ENCODE measurements at regions not wholly inside any gene's neighbourhood (a gene's known extent, or its start where the extent isn't known, plus 50 kb on each side); places are given as distances from the start of the nearest gene placed in this dataset.

DNA sequence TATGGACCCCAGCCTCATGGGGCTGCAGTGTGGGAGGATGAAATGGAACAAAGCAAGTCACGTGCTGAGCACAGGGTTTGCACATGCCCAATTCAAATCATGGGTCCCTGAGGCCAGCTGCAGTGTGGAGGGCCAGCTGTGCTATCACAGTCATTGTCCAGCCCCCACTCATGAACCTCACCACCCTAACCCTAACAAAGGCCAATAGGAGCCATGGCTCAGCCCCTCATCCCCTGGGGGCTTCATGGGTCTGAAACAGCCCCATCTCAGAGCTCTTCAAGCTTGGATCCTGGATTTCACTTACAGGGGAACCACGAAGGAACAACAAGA lies 125.6 kb upstream of the MAFB start:
- TF ChIP-seq, protein P1, sequence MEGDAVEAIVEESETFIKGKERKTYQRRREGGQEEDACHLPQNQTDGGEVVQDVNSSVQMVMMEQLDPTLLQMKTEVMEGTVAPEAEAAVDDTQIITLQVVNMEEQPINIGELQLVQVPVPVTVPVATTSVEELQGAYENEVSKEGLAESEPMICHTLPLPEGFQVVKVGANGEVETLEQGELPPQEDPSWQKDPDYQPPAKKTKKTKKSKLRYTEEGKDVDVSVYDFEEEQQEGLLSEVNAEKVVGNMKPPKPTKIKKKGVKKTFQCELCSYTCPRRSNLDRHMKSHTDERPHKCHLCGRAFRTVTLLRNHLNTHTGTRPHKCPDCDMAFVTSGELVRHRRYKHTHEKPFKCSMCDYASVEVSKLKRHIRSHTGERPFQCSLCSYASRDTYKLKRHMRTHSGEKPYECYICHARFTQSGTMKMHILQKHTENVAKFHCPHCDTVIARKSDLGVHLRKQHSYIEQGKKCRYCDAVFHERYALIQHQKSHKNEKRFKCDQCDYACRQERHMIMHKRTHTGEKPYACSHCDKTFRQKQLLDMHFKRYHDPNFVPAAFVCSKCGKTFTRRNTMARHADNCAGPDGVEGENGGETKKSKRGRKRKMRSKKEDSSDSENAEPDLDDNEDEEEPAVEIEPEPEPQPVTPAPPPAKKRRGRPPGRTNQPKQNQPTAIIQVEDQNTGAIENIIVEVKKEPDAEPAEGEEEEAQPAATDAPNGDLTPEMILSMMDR (IDR thresholded peaks at IDR 0.05; ENCODE audit: low read depth, low read length), result no peak
- TF ChIP-seq EZH2phosphoT487 (IDR thresholded peaks at IDR 0.05; ENCODE audit: low read depth), result no peak

Data from OCI-LY3 (cell line).